Progenitor cell of endocrine pancreas (in vitro differentiated cells): ENCODE measurements at regions not wholly inside any gene's neighbourhood (a gene's known extent, or its start where the extent isn't known, plus 50 kb on each side); places are given as distances from the start of the nearest gene placed in this dataset.
A peak's percentile ranks its signal among the peaks of the same experiment; 100 is the strongest.

Source experiments
- DNase-seq: peaks from one replicate; pipeline ENCODE4 v3.0.0; 2021; ENCODE audit warnings: low spot score; ENCODE audit not compliant: unreplicated experiment
- H3K27ac Mint-ChIP-seq: 2 replicates; pipeline ENCODE4 v1.8.0; 2021; ENCODE audit warnings: mild to moderate bottlenecking, moderate library complexity, mixed read lengths
- H3K27me3 Mint-ChIP-seq: 2 replicates; pipeline ENCODE4 v1.8.0; 2021; ENCODE audit warnings: mixed read lengths
- H3K36me3 Mint-ChIP-seq: 2 replicates; pipeline ENCODE4 v1.8.0; 2022; ENCODE audit warnings: mixed read lengths; ENCODE audit not compliant: insufficient read depth
- H3K4me1 Mint-ChIP-seq: 2 replicates; pipeline ENCODE4 v1.8.0; 2021; ENCODE audit warnings: low read depth, mixed read lengths
- H3K4me3 Mint-ChIP-seq: 2 replicates; pipeline ENCODE4 v1.8.0; 2021; ENCODE audit warnings: low read depth, mild to moderate bottlenecking, moderate library complexity, mixed read lengths
- H3K9me3 Mint-ChIP-seq: 2 replicates; pipeline ENCODE4 v1.8.0; 2021; ENCODE audit warnings: low read depth, mixed read lengths
- CTCF ChIP-seq: fragments of 200-600 bp; sonication (generic); IDR thresholded peaks from one replicate; pipeline ENCODE4 v1.5.0; 2021; ENCODE audit warnings: antibody characterized with exemption, mild to moderate bottlenecking; ENCODE audit not compliant: unreplicated experiment

- H3K9me3 Mint-ChIP-seq, result peaks cover 3% of the 10 kb centered on the region
- H3K27ac Mint-ChIP-seq, result peak overlapping the region; percentile 29
- no peaks in the 10 kb centered on the region for H3K27me3 Mint-ChIP-seq
- no peak for TF ChIP-seq CTCF
- H3K36me3 Mint-ChIP-seq, result no peaks in the 10 kb centered on the region
- peaks cover 4% of the 10 kb centered on the region for H3K4me1 Mint-ChIP-seq
- H3K4me3 Mint-ChIP-seq, result no peak overlapping the region
- no peak for DNase-seq
Observed at GRCh38 chr2:61707984-61708852, 145.6 kb downstream of the FAM161A start.

DNA sequence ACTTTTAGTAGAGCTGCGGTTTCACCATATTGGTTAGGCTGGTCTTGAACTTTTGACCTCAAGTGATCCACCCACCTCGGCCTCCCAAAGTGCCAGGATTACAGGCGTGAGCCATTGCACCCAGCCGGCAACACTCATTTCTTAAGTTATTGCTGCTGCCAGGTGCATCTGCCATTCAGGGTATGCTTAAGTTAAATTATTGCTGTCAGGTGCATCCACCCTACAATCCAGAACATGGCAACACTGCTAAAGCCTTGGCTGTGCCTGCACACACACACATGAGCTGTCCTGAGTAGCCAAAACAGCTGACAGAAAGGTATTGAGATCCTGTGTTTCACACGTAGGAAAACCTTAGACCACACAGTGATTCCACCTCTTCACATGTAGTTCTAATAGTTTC, 148.2 kb downstream of the FAM161A start:
- no peak for TF ChIP-seq CTCF
- no peak overlapping the region for H3K4me3 Mint-ChIP-seq
- peaks cover 3% of the 10 kb centered on the region for H3K9me3 Mint-ChIP-seq
- no peaks in the 10 kb centered on the region for H3K27me3 Mint-ChIP-seq
- H3K36me3 Mint-ChIP-seq, result no peaks in the 10 kb centered on the region
- DNase-seq, result no peak
- H3K4me1 Mint-ChIP-seq, result peaks cover 4% of the 10 kb centered on the region
- H3K27ac Mint-ChIP-seq, result no peak overlapping the region

GRCh38 chr2:61704364-61704763, 149.5 kb downstream of the FAM161A start:
- H3K36me3 Mint-ChIP-seq, result no peaks in the 10 kb centered on the region
- H3K4me1 Mint-ChIP-seq, result peaks cover 4% of the 10 kb centered on the region
- no peak for DNase-seq
- peaks cover 3% of the 10 kb centered on the region for H3K9me3 Mint-ChIP-seq
- no peaks in the 10 kb centered on the region for H3K27me3 Mint-ChIP-seq
- H3K27ac Mint-ChIP-seq, result no peak overlapping the region
- H3K4me3 Mint-ChIP-seq, result no peak overlapping the region
- no peak for TF ChIP-seq CTCF

DNA sequence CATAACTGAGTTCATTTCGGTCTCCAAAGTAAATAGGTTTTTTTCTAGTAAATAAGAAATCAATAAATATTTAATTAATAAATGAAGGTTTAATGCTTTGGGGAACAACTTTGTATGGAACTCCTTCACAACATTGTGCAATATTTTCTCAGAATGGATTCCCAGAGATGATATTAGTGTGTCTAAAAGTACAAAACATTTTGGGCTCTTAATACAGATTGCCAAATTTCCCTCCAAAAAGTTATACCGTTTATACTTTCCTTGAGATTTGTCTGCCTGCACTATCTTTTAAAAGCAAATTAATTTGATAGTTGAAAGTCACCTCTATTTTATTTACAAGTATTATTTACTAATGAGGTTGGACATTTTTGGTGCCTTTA, 151.8 kb downstream of the FAM161A start:
- no peak for TF ChIP-seq CTCF
- H3K4me1 Mint-ChIP-seq, result no peaks in the 10 kb centered on the region
- H3K36me3 Mint-ChIP-seq, result no peaks in the 10 kb centered on the region
- no peaks in the 10 kb centered on the region for H3K27me3 Mint-ChIP-seq
- no peak overlapping the region for H3K4me3 Mint-ChIP-seq
- no peak overlapping the region for H3K27ac Mint-ChIP-seq
- peaks cover 3% of the 10 kb centered on the region for H3K9me3 Mint-ChIP-seq
- no peak for DNase-seq

DNA sequence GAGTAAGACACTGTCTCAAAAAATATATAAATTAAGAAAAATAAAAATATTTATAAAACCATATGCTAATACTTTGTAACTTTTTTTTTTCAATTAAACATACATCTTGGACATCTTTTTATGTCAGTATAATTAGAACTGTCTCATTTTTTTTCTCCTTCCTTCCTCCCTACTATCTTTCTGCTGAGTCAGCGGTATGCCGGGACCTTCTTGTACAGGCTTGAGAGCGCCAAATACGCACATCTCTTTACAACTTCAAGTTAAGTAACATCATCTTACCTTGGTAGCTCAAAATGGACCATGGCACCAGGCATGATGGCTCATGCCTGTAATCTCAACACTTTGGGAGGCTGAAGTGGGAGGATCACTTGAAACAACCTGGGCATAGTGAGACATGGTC, 153.4 kb downstream of the FAM161A start:
- H3K9me3 Mint-ChIP-seq, result peaks cover 3% of the 10 kb centered on the region
- no peak overlapping the region for H3K27ac Mint-ChIP-seq
- H3K27me3 Mint-ChIP-seq, result no peaks in the 10 kb centered on the region
- TF ChIP-seq CTCF, result no peak
- no peak overlapping the region for H3K4me3 Mint-ChIP-seq
- DNase-seq, result no peak
- H3K36me3 Mint-ChIP-seq, result no peaks in the 10 kb centered on the region
- H3K4me1 Mint-ChIP-seq, result no peaks in the 10 kb centered on the region
